Upper lobe of left lung (tissue), 6 donors: ENCODE measurements at regions not wholly inside any gene's neighbourhood (a gene's known extent, or its start where the extent isn't known, plus 50 kb on each side); places are given as distances from the start of the nearest gene placed in this dataset.
A peak's percentile ranks its signal among the peaks of the same experiment; 100 is the strongest.

Source experiments
- ATAC-seq, 2 donors: fragments of 200-7000 bp; cut with Tn5 transposase; one replicate each; pipeline ENCODE4 v1.9.1; 2022; ENCODE audit warnings: mild to moderate bottlenecking in 2 of 2, moderate library complexity in 2 of 2; ENCODE audit not compliant: low FRiP score in 2 of 2
- DNase-seq, 2 donors: peaks; one replicate each; pipeline ENCODE4 v3.0.0-alpha.2; 2019 to 2020
- H3K27ac ChIP-seq, 4 donors: fragments of 200-600 bp; sonication (generic); one replicate each; pipeline ENCODE4 v1.5.1; 2016 to 2019
- H3K27me3 ChIP-seq, 4 donors: fragments of 200-600 bp; sonication (generic); one replicate each; pipeline ENCODE4 v1.5.1; 2017 to 2019
- H3K36me3 ChIP-seq, 4 donors: fragments of 200-600 bp; sonication (generic); one replicate each; pipeline ENCODE4 v1.5.1; 2016 to 2019
- H3K4me1 ChIP-seq, 4 donors: fragments of 200-600 bp; sonication (generic); one replicate each; pipeline ENCODE4 v1.5.1; 2018 to 2019
- H3K4me3 ChIP-seq, 4 donors: fragments of 200-600 bp; sonication (generic); one replicate each; pipeline ENCODE4 v1.5.1; 2017 to 2019; ENCODE audit warnings: mild to moderate bottlenecking in 2 of 4, moderate library complexity in 1 of 4
- H3K9me3 ChIP-seq, 4 donors: fragments of 200-600 bp; sonication (generic); one replicate each; pipeline ENCODE4 v1.5.1; 2018 to 2019
- CTCF ChIP-seq, 6 experiments: fragments of 450-650 bp in 4 of 6; fragments of 200-600 bp in 2 of 6; sonication (generic) in 2 of 6; IDR thresholded peaks; one replicate each; pipeline ENCODE4 v1.5.1; 2016 to 2019; ENCODE audit warnings: antibody characterized with exemption in 6 of 6
- EP300 ChIP-seq, 4 donors: sonication (generic); formaldehyde crosslinking; IDR thresholded peaks; one replicate each; pipeline ENCODE4 v1.5.1; 2017; ENCODE audit warnings: antibody characterized with exemption in 4 of 4, control low read depth in 2 of 4
- POLR2A ChIP-seq, 4 donors: fragments of 450-650 bp; IDR thresholded peaks; one replicate each; pipeline ENCODE4 v1.5.1; 2016 to 2017; ENCODE audit warnings: antibody characterized with exemption in 4 of 4, mild to moderate bottlenecking in 2 of 4
- POLR2AphosphoS5 ChIP-seq, 2 donors: sonication (generic); formaldehyde crosslinking; IDR thresholded peaks; one replicate each; pipeline ENCODE4 v1.5.1; 2017; ENCODE audit warnings: antibody characterized with exemption in 2 of 2
- WGBS, 2 donors: methylation state at CpG; one replicate each; pipeline ENCODE4 v1.1.5; 2017 to 2018; 5-methylcytosine and 5-hydroxymethylcytosine counted together
- donor health status: DM: no; HTN: no; CAD: no; lungs with moderate emphysema.
- donor health status: DM: no; HTN: yes; CAD: no; lungs with severe emphysema.

DNA sequence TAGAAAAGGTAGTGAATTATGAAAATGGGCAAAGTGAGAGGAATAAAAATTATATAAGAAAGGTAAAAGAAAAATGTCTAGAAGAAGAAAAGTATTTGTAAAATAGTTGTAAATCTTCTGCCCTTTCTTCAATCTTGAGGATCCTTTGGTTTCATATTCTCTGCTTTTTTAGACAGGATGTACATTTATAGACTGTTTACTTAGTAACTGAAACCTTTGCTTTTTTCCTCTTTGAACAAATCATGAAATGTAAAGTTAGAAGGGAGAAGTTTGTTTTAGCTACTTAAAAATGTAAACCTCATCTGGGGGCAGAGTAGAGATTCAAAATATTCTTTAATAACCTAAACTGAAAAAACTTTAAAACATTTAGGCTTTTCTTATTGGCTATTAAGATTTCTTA lies 150.4 kb upstream of the ITGA4 start:
- ATAC-seq: no peak
- peak overlapping the region; percentile 20 to 55 (median 38) for H3K27ac ChIP-seq
- H3K36me3 ChIP-seq: no peaks in the 10 kb centered on the region
- H3K4me1 ChIP-seq: peaks cover 0 to 10% (median 7%) of the 10 kb centered on the region in 4 donors
- TF ChIP-seq POLR2AphosphoS5 (IDR thresholded peaks at IDR 0.05): no peak
- no peak for TF ChIP-seq CTCF (IDR thresholded peaks at IDR 0.05)
- TF ChIP-seq POLR2A (IDR thresholded peaks at IDR 0.05): no peak
- no peak for TF ChIP-seq EP300 (IDR thresholded peaks at IDR 0.05)
- no peaks in the 10 kb centered on the region for H3K27me3 ChIP-seq
- no peak for DNase-seq
- H3K9me3 ChIP-seq: no peaks in the 10 kb centered on the region
- no peak overlapping the region for H3K4me3 ChIP-seq

DNA sequence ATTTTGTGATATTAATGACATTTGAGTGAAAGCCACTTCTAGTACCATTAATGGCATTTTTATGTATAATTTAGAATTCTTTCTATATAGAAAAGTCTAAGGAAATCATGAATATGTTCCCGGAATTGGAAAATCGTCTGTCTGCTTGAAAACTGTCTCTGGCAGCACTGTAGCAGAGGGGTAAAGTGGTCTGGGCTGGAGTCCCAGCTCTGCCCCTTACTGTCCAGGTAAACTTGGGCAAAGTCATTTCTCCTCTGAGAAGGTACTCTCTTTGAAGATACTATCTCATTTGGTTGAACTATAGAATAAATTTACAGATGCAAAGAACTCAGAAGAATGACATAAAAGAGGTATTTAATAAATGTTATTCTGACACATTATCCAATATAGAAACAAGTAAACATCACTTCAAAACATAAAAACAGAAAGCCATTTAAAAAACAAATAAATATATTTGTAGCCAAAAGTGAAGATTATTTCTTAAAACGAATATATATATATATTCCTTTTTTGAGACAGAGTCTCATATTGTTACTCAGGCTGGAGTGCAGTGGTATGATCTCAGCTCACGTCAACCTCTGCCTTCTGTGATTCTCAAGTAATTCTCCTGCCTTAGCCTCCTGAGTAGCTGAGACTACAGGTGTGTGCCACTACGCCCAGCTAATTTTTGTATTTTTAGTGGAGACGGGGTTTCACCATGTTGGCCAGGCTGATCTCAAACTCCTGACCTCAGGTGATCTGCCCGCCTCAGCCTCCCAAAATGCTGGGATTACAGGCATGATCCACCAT lies 149.8 kb upstream of the ITGA4 start:
- DNase-seq (no peak), ATAC-seq (no peak)
- Histone ChIP-seq H3K4me3 (no peak overlapping the region), H3K4me1 (peaks cover 0 to 10% (median 7%) of the 10 kb centered on the region in 4 donors), H3K36me3 (no peaks in the 10 kb centered on the region), H3K27ac (peak overlapping the region in 3 of 4 donors; percentile 20 to 51 (median 26)), H3K27me3 (no peaks in the 10 kb centered on the region), H3K9me3 (no peaks in the 10 kb centered on the region)
- TF ChIP-seq POLR2AphosphoS5 (IDR thresholded peaks at IDR 0.05) (no peak), CTCF (IDR thresholded peaks at IDR 0.05) (no peak), POLR2A (IDR thresholded peaks at IDR 0.05) (no peak), EP300 (IDR thresholded peaks at IDR 0.05) (no peak)
- WGBS, 2 donors: 72 to 76% methylated on average over 7 of the region's 7 CpGs

GRCh38 chr2:181308766-181309515 lies 148.2 kb upstream of the ITGA4 start:
- TF ChIP-seq EP300 (IDR thresholded peaks at IDR 0.05): no peak
- DNase-seq (no peak), ATAC-seq (no peak)
- Histone ChIP-seq H3K36me3 (no peaks in the 10 kb centered on the region), H3K4me1 (peaks cover 4 to 10% (median 7%) of the 10 kb centered on the region in 4 donors), H3K27me3 (no peaks in the 10 kb centered on the region), H3K9me3 (no peaks in the 10 kb centered on the region), H3K4me3 (no peak overlapping the region), H3K27ac (peak overlapping the region; percentile 21 to 69 (median 50))
- 55 to 60% methylated on average over 5 of the region's 5 CpGs for WGBS, 2 donors

GRCh38 chr2:181309586-181309985 lies 147.6 kb upstream of the ITGA4 start:
- no peaks in the 10 kb centered on the region for H3K36me3 ChIP-seq
- 59 to 74% methylated on average over 4 of the region's 4 CpGs for WGBS, 2 donors
- H3K27me3 ChIP-seq: no peaks in the 10 kb centered on the region
- no peaks in the 10 kb centered on the region for H3K9me3 ChIP-seq
- no peak overlapping the region for H3K4me3 ChIP-seq
- ATAC-seq: no peak
- DNase-seq: no peak
- no peak for TF ChIP-seq EP300 (IDR thresholded peaks at IDR 0.05)
- peak overlapping the region; percentile 21 to 69 (median 50) for H3K27ac ChIP-seq
- peaks cover 4 to 10% (median 7%) of the 10 kb centered on the region in 4 donors for H3K4me1 ChIP-seq

- Histone ChIP-seq H3K4me3 (no peak overlapping the region), H3K27ac (no peak overlapping the region), H3K9me3 (no peaks in the 10 kb centered on the region), H3K36me3 (no peaks in the 10 kb centered on the region), H3K4me1 (peaks cover under 1 to 4% (median 2%) of the 10 kb centered on the region in 4 donors), H3K27me3 (no peaks in the 10 kb centered on the region)
- DNase-seq (no peak), ATAC-seq (no peak)
- WGBS, 2 donors: 100% methylated on average over 1 of the region's 1 CpG
- TF ChIP-seq POLR2AphosphoS5 (IDR thresholded peaks at IDR 0.05): no peak
- no peak for TF ChIP-seq CTCF (IDR thresholded peaks at IDR 0.05)
- TF ChIP-seq POLR2A (IDR thresholded peaks at IDR 0.05): no peak
- no peak for TF ChIP-seq EP300 (IDR thresholded peaks at IDR 0.05)
Measured at GRCh38 chr2:181310967-181311366, 146.2 kb upstream of the ITGA4 start.
